AG09309 (cell line): ENCODE measurements at regions not wholly inside any gene's neighbourhood (a gene's known extent, or its start where the extent isn't known, plus 50 kb on each side); places are given as distances from the start of the nearest gene placed in this dataset.

Experiments
- DNase-seq: peaks from one replicate; pipeline ENCODE4 v3.0.0-alpha.2; 2010; ENCODE audit warnings: low read depth
- H3K4me3 ChIP-seq: 2 replicates; pipeline ENCODE4 v1.5.1; 2011; ENCODE audit warnings: mild to moderate bottlenecking, low read depth, low read length, moderate library complexity; ENCODE audit not compliant: control insufficient read depth
- TF ChIP-seq, protein P1 (sequence below): IDR thresholded peaks from 2 replicates; pipeline ENCODE4 v1.5.1; 2011; ENCODE audit warnings: mild to moderate bottlenecking, low read depth, low read length, inconsistent platforms; ENCODE audit not compliant: insufficient read depth, control insufficient read depth; ENCODE audit errors: missing control alignments

GRCh38 chr20:48275286-48276020 lies 490.2 kb upstream of the SULF2 start:
- DNase-seq, result no peak
- TF ChIP-seq, protein P1, sequence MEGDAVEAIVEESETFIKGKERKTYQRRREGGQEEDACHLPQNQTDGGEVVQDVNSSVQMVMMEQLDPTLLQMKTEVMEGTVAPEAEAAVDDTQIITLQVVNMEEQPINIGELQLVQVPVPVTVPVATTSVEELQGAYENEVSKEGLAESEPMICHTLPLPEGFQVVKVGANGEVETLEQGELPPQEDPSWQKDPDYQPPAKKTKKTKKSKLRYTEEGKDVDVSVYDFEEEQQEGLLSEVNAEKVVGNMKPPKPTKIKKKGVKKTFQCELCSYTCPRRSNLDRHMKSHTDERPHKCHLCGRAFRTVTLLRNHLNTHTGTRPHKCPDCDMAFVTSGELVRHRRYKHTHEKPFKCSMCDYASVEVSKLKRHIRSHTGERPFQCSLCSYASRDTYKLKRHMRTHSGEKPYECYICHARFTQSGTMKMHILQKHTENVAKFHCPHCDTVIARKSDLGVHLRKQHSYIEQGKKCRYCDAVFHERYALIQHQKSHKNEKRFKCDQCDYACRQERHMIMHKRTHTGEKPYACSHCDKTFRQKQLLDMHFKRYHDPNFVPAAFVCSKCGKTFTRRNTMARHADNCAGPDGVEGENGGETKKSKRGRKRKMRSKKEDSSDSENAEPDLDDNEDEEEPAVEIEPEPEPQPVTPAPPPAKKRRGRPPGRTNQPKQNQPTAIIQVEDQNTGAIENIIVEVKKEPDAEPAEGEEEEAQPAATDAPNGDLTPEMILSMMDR, result no peak
- H3K4me3 ChIP-seq, result no peak overlapping the region

- H3K4me3 ChIP-seq, result no peak overlapping the region
- no peak for DNase-seq
- TF ChIP-seq, protein P1, result no peak
Measured at GRCh38 chr20:48273843-48274242, 488.6 kb upstream of the SULF2 start.

DNA sequence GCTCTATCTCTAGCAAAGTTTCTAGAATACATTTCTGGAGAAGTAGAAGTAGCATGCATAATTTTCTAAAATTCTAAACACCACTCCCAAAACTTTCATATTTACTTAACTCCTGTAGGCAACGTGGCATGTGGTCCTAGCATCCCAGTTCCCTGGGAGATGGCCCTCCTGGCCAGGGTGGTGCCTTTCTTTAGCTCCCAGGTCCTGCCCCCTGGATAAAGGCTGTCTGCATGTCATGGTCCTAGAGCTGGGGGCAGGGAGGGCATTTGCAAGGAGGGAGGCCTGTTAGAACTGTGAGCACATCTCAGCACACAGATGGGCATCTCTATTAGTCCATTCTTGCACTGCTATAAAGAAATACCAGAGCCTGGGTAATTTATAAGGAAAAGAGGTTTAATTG lies 485.6 kb upstream of the SULF2 start:
- TF ChIP-seq, protein P1, result no peak
- no peak overlapping the region for H3K4me3 ChIP-seq
- DNase-seq, result no peak

- no peak overlapping the region for H3K4me3 ChIP-seq
- TF ChIP-seq, protein P1, result no peak
- DNase-seq, result no peak
Measured at GRCh38 chr20:48267860-48268633, 482.8 kb upstream of the SULF2 start.

DNA sequence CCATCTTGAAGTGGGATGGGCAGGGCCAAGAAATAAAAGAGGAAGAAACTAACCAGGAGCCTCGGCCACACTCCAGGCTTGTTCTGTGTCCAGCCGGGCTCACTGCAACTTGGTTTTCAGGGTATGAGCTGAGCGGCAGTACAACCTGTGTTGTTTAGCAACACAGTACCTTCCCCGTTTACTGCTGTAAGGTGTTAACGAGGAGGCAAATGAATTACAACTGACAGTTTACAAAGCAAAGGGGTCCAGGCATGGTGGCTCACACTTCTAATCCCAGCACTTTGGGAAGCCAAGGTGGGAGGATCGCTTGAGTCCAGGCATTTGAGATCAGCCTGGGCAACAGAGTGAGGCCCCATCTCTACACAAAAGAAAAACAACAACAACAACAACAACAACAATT lies 481.3 kb upstream of the SULF2 start:
- DNase-seq, result no peak
- H3K4me3 ChIP-seq, result no peak overlapping the region
- TF ChIP-seq, protein P1, result no peak

DNA sequence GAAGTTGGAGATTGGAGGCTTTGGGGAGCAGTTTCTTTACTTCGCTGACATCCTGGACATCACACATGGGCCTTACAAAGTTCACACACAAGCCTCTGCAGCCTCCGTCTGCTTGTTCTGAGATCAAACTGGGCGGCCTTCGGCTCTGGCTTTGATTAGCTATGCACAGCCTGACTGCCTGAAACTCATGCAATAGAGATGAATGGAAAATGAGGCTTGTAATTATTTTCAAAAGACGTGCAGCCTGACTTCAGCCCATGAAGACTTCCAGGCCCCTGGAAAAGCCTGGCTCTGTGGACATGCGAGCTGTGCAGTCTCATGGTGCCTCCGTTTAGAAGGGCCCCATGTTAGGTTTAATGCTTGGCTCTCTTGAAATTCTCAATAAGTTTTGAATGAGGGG lies 480.5 kb upstream of the SULF2 start:
- H3K4me3 ChIP-seq, result no peak overlapping the region
- DNase-seq, result no peak
- TF ChIP-seq, protein P1, result no peak
